ELR (cell line): ENCODE measurements at regions not wholly inside any gene's neighbourhood (a gene's known extent, or its start where the extent isn't known, plus 50 kb on each side); places are given as distances from the start of the nearest gene placed in this dataset.
"Not testable (repeated sequence)": the region's sequence is repeated elsewhere in the genome, so short reads cannot be mapped to it uniquely, and the experiment has no call there.

Experiments used
- DNase-seq: peaks from one replicate; pipeline ENCODE4 v3.0.0-alpha.2; 2015; ENCODE audit warnings: low read depth

GRCh38 chr1:74946388-74946787 is 187.8 kb upstream of the LHX8 start:
- no peak for DNase-seq

DNA sequence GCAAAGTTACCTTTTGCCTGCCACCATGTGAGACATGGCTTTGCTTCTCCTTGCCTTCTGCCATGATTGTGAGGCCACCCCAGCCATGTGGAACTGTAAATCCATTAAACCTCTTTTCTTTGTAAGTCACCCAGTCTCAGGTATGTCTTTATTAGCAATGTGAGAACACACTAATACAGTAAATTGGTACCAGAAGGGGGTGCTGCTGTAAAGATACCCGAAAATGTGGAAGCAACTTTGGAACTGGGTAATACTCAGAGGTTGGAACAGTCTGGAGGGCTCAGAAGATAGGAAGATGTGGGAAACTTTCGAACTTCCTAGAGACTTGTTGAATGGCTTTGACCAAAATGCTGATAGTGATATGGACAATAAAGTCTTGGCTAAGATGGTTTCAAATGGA is 184.8 kb upstream of the LHX8 start:
- not testable (repeated sequence) for DNase-seq

- not testable (repeated sequence) for DNase-seq
These were observed 182.2 kb upstream of the LHX8 start for GRCh38 chr1:74951981-74952380.

- DNase-seq: no peak
These were observed 181.4 kb upstream of the LHX8 start for GRCh38 chr1:74952786-74953185.

DNA sequence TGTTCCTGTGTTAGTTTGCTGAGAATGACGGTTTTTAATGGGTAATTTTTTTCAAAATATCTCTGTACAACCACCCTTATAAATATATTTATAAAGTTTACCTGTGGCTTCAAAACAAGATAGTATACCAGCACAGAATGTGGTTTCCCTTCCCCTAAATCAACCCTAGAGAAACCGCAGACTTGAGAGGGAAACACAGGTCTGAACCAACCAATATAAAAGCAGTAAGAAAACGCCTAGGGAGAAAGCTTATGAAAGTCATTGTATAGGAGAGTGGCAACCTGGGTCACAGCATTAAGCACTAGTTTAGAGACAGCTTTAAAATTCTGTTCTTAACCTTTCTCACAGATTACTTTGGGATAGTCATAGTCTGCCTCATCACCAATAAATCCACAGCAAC is 180.6 kb upstream of the LHX8 start:
- no peak for DNase-seq

DNA sequence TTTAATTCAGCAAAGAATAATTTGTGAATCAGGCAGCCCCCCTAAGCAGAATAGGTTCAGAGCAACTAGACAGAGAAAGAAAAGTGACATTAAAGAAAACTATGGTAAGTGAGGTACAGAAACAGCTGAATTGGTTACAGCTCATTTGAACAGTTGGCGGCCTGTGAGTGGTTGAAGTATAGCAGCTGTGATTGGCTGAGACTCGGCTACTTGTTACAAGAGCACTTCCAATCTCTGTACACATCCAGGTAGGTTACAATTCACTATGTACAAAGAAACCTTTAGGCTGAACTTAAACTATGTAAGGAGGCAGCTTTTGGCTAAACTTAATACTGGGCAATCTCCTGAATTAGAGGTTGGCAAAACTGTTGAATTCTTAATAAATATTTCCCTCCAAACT is 171.1 kb upstream of the LHX8 start:
- no peak for DNase-seq

GRCh38 chr1:74964508-74965102 is 169.6 kb upstream of the LHX8 start:
- peak; percentile 15 for DNase-seq

DNA sequence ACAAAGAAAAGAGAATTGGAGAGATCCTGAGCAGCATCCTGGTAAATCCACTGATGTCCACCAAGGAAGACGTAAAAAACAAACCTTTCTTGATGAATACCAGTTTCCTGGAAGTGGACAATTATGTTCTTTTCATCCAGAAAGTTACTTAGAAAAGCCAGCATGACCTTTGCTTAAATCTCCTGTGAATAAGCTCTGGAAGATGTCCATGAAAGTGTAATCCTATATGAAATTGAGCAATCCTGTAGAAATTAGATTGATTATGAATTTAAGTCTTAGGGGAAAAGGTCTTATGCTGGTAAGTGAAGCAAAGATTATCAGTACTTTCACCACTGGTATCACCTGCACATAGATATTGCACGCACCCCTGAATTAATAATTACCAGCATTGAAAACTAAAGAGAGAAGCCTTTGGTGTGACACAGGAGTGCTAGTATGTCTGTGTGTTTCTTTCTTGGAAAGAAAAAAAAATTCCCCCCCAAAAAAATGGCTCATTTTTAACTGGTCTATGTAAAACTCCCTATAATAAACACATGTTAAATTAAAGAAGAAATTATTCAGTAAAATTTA is 164.5 kb upstream of the LHX8 start:
- no peak for DNase-seq

GRCh38 chr1:74971982-74972381 is 162.2 kb upstream of the LHX8 start:
- DNase-seq: no peak

DNA sequence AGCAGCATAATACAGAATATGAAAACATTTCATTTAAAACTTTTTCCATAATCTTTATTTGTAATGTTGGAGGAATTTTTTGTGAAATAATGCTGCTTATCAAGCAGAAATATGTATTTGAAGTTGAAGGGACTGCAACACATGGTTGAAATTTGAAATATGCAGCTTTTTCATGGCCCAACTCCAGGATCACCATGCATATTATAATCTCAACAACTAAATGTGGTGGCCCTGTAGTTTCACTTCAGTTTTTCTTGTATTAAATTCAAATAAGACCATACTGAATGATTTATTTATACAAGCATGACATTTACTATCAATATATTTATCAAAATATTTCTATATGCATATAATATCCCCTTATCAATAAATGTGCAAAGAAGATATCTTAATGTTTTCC is 157.7 kb upstream of the LHX8 start:
- no peak for DNase-seq

DNA sequence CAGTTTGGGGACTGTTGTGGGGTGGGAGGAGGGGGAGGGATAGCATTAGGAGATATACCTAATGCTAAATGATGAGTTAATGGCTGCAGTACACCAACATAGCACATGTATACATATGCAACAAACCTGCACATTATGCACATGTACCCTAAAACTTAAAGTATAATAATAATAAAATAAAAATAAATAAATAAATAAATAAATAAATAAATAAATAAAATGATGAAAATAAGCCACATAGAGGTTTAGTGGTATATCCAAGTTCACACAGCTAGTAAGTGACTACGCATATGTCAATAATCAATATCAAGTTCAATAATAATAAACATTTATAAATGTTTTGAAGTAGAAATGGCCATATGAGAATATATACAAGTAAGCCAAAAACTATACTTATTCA is 141.7 kb upstream of the LHX8 start:
- not testable (repeated sequence) for DNase-seq

DNA sequence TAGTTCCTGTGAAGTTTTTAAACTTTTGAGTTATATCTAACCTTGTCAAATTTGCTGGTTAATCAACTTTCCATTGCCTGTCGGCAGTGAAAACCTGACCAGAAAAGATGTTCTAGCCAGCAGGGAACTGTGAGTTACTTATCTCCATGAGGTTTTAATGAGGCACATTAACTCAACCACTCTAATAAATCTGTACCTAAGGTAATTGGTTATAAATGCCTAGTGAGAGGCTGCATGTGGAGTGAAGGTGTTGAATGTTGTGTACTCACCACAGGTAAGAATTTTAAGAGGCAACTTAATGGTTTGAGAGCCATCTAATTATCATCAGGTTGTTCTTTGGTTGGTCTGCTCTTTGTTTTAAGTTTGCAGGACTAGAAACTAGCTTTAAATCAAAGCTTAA is 138.4 kb upstream of the LHX8 start:
- no peak for DNase-seq

GRCh38 chr1:75010547-75010946 is 123.6 kb upstream of the LHX8 start:
- DNase-seq: no peak

DNA sequence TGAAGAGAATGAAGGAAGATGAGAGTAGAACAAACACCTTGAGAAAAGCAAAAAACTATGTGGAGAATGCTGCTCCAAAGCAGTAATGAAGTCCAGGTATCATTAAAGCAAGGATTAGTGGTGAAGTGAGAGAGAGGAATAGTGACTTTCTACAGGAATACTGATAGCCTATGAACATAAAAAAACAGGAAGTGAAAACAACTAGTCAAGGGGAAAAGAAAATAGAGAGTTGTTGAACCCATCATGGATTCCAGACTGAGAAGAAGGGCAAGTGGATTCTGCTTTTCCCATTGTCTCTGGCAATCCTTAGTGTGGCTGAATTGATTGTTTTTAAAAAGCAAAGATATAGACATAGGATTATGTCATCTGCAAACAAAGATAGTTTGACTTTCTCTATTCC is 119.9 kb upstream of the LHX8 start:
- no peak for DNase-seq

DNA sequence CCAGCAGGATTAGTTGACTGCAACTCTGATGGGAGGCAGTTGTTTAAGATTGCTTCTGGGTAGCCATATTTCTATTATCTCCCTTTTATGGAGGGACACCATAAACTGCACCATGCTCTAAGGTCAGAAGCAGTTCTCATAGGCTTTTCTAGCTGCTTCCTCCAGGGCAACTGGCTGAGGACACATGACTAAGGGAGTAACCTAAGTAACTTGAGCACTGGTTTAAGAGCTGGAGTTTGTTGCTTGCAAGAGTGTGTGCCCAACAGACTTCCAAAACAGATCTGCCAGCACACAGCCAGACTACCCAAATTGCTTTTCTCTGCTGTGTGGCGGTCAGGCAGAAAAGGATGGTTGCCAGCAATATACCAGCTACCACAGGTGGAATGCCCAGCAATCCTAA is 111.2 kb upstream of the LHX8 start:
- DNase-seq: no peak

DNA sequence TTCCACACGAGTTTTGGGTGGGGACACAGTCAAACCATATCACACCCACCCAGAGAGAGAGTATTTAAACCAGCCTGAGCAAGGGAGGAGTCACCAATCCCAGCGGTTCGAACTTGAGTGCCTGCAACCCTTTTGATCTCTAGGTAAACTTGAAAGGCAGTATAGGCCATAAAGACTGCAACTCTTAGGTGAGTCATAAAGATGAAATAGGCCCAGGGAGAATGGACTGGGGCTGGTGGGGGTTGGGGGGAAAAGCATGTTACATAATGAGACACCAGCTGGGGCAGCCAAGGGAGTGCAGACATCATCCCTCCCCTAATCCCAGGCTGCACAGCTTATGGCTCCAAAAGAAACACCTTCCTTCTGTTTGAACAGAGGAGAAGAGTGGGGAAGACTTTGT is 99.8 kb upstream of the LHX8 start:
- DNase-seq: no peak

- peak; percentile 50 for DNase-seq
These were observed 98.7 kb upstream of the LHX8 start for GRCh38 chr1:75035536-75035935.

- peak; percentile 30 for DNase-seq
These were observed 81.0 kb upstream of the LHX8 start for GRCh38 chr1:75053207-75053606.

DNA sequence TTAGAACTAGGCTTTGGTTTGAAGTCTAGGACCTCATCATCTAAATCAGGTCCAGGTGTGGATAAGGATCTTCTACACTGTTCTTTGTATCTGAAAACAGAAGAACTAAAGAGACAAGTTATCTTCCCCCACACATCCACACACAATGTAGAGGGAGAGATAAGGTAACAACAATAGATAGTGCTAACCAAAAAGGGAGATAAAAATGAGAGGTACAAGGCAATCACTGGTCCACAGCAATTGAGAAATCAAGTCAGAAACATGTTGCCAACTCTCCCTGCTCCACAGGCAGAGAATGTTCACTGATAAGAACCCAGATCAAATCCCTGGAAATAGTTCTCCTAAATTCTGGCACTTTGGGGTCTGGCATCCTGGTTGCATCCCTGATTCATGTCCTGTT is 75.8 kb upstream of the LHX8 start:
- DNase-seq: no peak

- no peak for DNase-seq
These were observed 72.1 kb upstream of the LHX8 start for GRCh38 chr1:75062111-75062510.

DNA sequence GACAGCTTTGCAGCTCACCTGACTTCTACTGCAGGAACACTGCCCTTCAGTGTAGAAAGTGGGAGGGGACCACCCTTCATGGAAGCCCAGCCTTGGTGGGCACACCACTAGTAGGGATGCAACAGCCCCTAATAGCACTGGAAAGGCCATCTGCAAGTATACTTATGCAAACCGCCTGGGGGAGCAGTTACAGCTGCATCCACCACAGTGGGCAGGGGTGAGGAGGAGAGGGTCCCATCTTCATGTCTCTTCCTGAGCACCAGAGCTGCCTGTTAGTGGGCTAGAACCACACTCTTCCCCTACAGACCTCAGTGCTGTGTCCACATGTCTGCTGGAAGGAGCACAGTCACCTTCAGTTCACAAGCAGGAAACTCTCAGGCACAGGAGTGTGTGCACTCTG is 66.2 kb upstream of the LHX8 start:
- no peak for DNase-seq

DNA sequence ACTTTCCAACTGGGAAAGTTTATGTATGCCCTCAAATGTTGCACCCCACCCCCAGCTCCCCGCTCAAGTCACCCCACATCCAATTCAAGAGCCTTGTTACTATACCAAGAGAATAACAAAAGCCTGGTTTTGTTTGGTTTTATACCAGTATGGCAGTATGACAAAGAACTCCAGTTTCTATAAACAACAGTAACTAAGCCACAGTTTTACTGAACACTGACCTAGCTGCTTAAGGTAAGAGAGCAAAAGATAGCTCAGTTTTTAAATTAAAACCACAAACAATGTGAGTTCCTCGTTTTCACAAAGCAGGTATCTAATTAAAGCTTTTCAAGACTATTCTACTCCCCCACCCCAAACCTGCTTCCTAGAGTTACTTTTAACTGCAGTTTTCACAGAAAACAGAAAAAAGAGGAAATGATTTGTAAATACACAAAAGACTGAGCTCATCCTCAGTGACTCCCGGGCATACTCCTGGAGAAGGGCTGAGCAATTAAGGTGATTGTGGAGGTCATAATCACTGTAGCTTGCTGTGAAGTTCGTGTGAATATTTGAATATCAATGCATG is 59.3 kb upstream of the LHX8 start:
- DNase-seq: no peak

DNA sequence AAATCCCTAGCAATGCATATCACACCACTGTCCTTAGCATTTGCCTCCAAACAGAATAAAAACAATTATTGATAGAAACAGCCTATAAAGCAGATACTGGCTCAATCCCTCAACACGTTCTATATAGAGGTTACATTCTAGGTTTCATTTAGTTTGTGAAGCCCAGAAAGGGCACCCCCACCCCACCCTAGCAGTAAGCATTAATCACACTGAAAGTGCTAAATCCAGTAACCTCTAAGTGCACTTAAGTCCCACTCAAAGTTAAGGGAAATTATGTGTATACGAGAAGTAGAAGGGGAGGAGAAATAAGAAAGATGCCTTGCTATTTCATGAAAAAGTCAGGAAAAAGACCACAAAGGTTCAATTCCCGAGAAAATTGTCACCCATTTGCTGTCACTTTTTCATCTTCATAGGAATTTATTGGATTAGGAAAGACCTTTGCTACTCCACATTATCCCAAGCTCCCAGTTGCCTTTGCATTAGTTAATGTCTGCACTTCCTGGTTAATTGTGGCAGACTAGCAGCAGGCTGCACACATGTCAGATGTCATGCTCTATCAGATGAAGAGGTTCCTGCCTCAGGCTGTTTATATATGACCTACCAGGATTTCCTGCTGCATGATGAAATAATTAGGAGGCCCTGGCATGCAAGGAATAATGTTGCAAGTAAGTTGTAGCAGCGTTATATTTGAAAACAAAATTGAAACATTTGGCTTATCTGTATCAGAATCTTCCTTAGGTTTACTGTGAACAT is 54.5 kb upstream of the LHX8 start:
- DNase-seq: peak; percentile 51
